Right ventricle myocardium inferior (tissue), 1 donor: ENCODE measurements at regions not wholly inside any gene's neighbourhood (a gene's known extent, or its start where the extent isn't known, plus 50 kb on each side); places are given as distances from the start of the nearest gene placed in this dataset.

Experiments
- ATAC-seq: fragments of 200-7000 bp; cut with Tn5 transposase; one replicate; pipeline ENCODE4 v1.9.1; 2020; ENCODE audit warnings: mild to moderate bottlenecking, moderate library complexity
- DNase-seq: peaks from one replicate; pipeline ENCODE4 v3.0.0; 2021; ENCODE audit errors: missing footprints
- intact Hi-C: fragments of 100-400 bp; cut with DNase I; formaldehyde crosslinking; loops from one replicate; pipeline ENCODE4 v1.11.0; 2022
- donor health status: DM: no; HTN: yes; CAD: no; lungs with severe emphysema.

GRCh38 chr16:62543516-62543915 lies 507.3 kb upstream of the CDH8 start:
- no peak for ATAC-seq
- intact Hi-C loops: no loop called here

GRCh38 chr16:62539657-62540056 lies 503.4 kb upstream of the CDH8 start:
- ATAC-seq (no peak), DNase-seq (no peak)
- intact Hi-C loops: no loop called here

More at GRCh38 chr16:62543516-62543915, 507.3 kb upstream of the CDH8 start:
- no peak for DNase-seq

DNA sequence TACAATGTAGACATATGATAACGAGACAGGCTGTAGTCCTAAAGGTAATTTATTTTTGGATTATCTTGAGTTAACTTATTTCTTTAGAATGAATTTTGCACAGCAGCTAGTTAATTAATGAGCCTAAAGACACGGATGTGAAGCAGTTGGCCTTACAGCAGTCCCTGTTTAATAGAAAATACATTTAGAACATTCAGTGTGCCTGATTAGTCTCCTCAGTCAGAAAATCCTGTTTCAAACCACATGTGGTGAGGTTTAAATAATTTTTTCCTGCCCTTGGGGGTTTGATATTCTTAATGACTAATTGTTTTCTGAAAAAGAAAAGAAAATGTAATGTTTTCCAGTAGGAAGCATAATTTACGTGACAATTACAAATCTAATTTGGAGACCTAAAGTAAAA lies 494.2 kb upstream of the CDH8 start:
- no peak for ATAC-seq
- intact Hi-C loops: no loop called here

GRCh38 chr16:62516001-62516400 lies 479.8 kb upstream of the CDH8 start:
- DNase-seq (no peak), ATAC-seq (no peak)
- intact Hi-C loops: no loop called here

More for the DNA sequence above, 494.2 kb upstream of the CDH8 start:
- no peak for DNase-seq

GRCh38 chr16:62503073-62503472 lies 466.8 kb upstream of the CDH8 start:
- intact Hi-C loops: no loop called here
- DNase-seq (no peak), ATAC-seq (no peak)

GRCh38 chr16:62478903-62479458 lies 442.7 kb upstream of the CDH8 start:
- DNase-seq (peak; percentile 43), ATAC-seq (no peak)
- intact Hi-C loops: no loop called here

- intact Hi-C loops: no loop called here
- DNase-seq: no peak
Observed at GRCh38 chr16:62477796-62478195, 441.6 kb upstream of the CDH8 start.

DNA sequence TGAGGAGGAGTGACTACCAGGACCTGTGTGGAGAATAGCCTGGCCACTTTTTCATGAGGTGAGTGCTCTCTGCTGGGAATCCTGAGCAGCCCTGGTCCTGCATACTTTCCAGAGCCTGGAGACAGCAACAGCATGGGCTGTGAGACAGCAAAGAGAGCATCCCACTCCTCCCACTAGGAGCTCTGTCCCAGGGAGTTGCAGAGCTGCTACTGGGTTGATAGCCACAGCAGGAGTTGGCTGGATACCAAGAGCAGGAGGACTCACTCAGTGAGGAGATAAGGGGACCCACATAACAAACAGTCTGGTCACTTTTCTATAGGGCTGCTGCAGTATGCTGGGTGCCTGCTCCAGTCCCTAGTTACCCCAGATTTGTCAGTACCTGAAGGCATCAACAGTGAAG lies 439.3 kb upstream of the CDH8 start:
- no peak for ATAC-seq
- no peak for DNase-seq
- intact Hi-C loops: no loop called here

More at GRCh38 chr16:62477796-62478195, 441.6 kb upstream of the CDH8 start:
- ATAC-seq: no peak

DNA sequence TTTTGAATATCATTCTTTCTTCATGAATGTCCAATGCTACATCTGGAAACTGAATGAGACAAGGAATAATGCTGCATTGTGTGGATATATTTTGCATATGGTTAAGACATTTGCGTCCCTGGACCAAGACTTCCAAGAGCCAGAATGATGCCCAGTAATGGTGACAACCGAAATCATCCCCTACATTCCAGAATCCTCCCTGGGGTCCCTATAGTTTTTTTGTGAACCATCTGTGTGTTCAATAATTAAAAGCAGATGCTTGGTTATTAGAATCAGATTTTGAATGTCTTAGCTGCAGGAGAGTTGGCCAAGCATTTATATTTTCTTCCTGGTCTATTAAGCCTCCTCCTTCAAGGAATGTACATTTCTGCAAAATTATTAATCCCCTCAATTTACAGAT lies 426.7 kb upstream of the CDH8 start:
- no peak for DNase-seq
- no peak for ATAC-seq
- intact Hi-C loops: no loop called here

- DNase-seq (no peak), ATAC-seq (no peak)
- intact Hi-C loops: no loop called here
Observed at GRCh38 chr16:62450291-62450690, 414.1 kb upstream of the CDH8 start.

- intact Hi-C loops: no loop called here
- DNase-seq: no peak
- no peak for ATAC-seq
Observed at GRCh38 chr16:62445909-62446308, 409.7 kb upstream of the CDH8 start.

- DNase-seq: no peak
- intact Hi-C loops: no loop called here
- no peak for ATAC-seq
Observed at GRCh38 chr16:62424206-62424605, 388.0 kb upstream of the CDH8 start.

DNA sequence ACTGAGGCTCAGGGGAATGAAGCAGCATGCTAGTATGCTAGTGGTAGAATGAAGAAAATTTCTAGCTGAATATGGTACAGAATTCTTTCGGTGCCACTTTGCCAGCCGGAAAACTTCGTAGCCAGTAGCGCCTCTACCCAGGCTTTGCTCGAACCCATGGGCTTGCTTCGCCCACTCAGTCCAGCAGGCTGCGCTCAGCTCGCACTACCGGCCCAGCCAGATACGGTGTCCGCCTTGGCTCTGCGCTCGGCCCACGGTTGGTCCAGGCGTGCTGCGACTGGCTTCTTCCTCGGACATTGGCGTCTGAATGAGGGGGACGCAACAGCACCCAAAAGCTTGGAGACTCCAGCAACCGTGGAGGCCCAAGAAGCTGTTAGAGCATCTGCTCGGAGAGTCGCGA lies 372.5 kb upstream of the CDH8 start:
- no peak for ATAC-seq
- intact Hi-C loops: no loop called here
- no peak for DNase-seq

GRCh38 chr16:62406387-62406786 lies 370.1 kb upstream of the CDH8 start:
- DNase-seq (no peak), ATAC-seq (no peak)
- intact Hi-C loops: no loop called here

DNA sequence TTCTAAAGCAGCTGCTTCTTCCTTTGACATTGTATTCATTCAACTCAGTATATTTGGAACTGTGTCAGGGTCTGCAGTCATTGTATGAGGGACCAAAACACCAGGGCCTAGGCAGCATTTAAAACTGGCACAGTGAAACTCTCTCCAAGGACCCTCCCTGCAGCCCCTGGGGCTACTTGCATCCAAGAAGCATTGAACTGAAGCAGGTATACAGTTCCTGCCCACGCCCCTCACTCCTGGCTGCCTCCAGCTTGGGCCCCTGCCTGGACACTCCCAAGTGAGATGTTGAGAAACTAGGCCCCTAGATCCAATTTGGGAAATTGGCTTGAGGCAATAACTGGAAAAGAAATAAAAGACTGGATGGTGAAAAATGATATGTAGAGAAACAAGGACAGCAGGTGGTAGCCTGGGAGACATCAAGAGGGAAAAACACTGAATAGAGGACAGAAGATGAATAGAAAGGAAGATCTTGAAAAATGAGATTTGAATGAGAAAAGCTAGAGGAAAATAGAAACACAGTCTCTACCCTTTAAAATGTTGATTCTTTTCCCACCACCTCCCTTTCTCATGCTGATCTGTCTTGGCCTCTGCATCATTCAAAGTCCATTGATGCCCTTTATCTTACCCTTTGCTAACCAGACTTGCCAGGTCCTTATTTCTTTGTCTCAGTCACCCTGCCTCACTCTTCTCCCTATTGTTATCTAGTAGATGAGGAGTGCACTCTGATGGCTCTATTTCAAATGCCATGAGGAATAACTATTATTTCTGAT lies 368.8 kb upstream of the CDH8 start:
- intact Hi-C loops: no loop called here
- ATAC-seq (no peak), DNase-seq (no peak)

DNA sequence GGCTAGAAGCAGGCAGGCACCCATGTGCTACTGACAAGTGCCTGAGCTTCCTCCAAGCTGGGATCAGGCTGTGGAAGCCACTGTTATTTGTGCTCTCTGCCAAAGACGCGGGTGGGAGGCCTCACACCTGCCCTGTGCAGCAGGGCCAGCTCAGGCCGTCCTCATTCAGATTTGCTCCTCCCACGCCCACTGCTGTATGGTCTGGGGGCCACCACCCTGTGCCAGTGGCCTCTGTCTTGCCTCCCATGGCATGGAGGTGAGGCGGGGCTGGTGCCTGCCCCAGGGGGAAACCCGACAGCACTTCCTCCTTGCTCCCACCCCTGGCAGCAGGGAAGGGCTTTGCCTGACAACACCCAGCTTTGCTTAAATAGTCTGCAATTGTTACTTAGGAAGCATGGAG lies 356.5 kb upstream of the CDH8 start:
- DNase-seq (no peak), ATAC-seq (no peak)
- intact Hi-C loops: no loop called here

DNA sequence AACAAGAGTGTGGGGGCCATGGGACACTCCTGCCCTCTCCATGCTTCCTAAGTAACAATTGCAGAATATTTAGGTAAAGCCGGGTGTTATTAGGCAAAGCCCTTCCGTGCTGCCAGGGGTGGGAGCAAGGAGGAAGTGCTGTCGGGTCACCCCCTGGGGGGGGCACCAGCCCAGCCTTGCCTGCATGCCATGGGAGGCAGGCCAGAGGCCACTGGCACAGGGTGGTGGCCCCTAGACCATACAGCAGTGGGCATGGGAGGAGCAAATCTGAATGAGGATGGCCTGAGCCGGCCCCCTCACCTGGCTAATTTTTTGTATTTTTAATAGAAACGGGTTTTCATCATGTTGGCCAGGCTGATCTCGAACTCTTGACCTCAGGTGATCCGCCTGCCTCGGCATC lies 355.7 kb upstream of the CDH8 start:
- ATAC-seq (no peak), DNase-seq (no peak)
- intact Hi-C loops: no loop called here

GRCh38 chr16:62391134-62391533 lies 354.9 kb upstream of the CDH8 start:
- ATAC-seq (no peak), DNase-seq (no peak)
- intact Hi-C loops: no loop called here

DNA sequence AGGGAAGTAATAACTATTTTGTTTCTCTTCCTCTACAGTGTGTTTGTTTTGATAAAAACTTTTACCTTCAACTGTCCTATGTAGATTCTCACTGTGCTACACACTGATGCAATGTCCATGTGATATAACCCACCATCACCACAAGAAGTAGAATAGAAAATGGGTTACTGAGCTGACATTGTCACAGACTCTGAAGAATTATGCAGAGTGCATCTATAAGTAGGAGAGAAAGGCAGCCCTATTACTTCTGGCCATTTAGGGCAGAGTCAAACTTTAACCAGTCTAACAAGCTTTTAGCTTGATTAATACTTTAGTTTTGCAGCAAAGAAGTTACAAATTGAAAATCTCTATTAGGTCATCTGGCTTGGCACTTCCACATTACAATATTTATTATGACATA lies 354.0 kb upstream of the CDH8 start:
- DNase-seq: no peak
- intact Hi-C loops: no loop called here
- no peak for ATAC-seq

GRCh38 chr16:62386411-62386810 lies 350.2 kb upstream of the CDH8 start:
- intact Hi-C loops: no loop called here
- ATAC-seq (no peak), DNase-seq (no peak)

- intact Hi-C loops: no loop called here
- ATAC-seq (no peak), DNase-seq (no peak)
Observed at GRCh38 chr16:62383941-62384340, 347.7 kb upstream of the CDH8 start.
